Stomach (tissue), 4 donors: ENCODE measurements at regions not wholly inside any gene's neighbourhood (a gene's known extent, or its start where the extent isn't known, plus 50 kb on each side); places are given as distances from the start of the nearest gene placed in this dataset.

ENCODE experiments used
- CTCF ChIP-seq, 7 experiments: fragments of 450-650 bp in 4 of 7; fragments of 200-600 bp in 3 of 7; sonication (generic) in 3 of 7; IDR thresholded peaks; one replicate each; pipeline ENCODE4 v1.5.1; 2016 to 2019; ENCODE audit warnings: antibody characterized with exemption in 7 of 7, control low read depth in 2 of 7, mild to moderate bottlenecking in 1 of 7
- POLR2A ChIP-seq, 4 donors: fragments of 450-650 bp; IDR thresholded peaks; one replicate each; pipeline ENCODE4 v1.6.1; 2016; ENCODE audit warnings: antibody characterized with exemption in 4 of 4, control low read depth in 2 of 4, mild to moderate bottlenecking in 1 of 4, moderate library complexity in 1 of 4

GRCh38 chr21:17690078-17690494 lies 77.4 kb upstream of the BTG3 start:
- TF ChIP-seq CTCF (IDR thresholded peaks at IDR 0.05): no peak
- TF ChIP-seq POLR2A (IDR thresholded peaks at IDR 0.05): no peak
